HUES48 (cell line): ENCODE measurements at regions not wholly inside any gene's neighbourhood (a gene's known extent, or its start where the extent isn't known, plus 50 kb on each side); places are given as distances from the start of the nearest gene placed in this dataset.

ENCODE experiments used
- H3K27ac ChIP-seq: one replicate; pipeline ENCODE4 v1.7.0; 2013; ENCODE audit warnings: low read depth, low read length, inconsistent platforms
- H3K27me3 ChIP-seq: 2 replicates; pipeline ENCODE4 v1.6.1; 2013; ENCODE audit warnings: mild to moderate bottlenecking, low read length; ENCODE audit not compliant: control insufficient read depth, insufficient read depth
- H3K36me3 ChIP-seq: 2 replicates; pipeline ENCODE4 v1.6.1; 2013; ENCODE audit warnings: low read length; ENCODE audit not compliant: control insufficient read depth, insufficient read depth
- H3K4me1 ChIP-seq: 2 replicates; pipeline ENCODE4 v1.6.1; 2013; ENCODE audit warnings: mild to moderate bottlenecking, low read length; ENCODE audit not compliant: control insufficient read depth, insufficient read depth
- H3K4me3 ChIP-seq: 2 replicates; pipeline ENCODE4 v1.5.1; 2013; ENCODE audit warnings: mild to moderate bottlenecking, low read depth, low read length
- H3K9ac ChIP-seq: 2 replicates; pipeline ENCODE4 v1.6.1; 2013; ENCODE audit warnings: mild to moderate bottlenecking, low read depth, low read length, moderate library complexity
- H3K9me3 ChIP-seq: 2 replicates; pipeline ENCODE4 v1.6.1; 2013; ENCODE audit warnings: low read length; ENCODE audit not compliant: control insufficient read depth, insufficient read depth

GRCh38 chr21:36647279-36648093 lies 51.4 kb upstream of the SIM2 start:
- no peaks in the 10 kb centered on the region for H3K9me3 ChIP-seq

More at GRCh38 chr21:36647279-36648093, 51.4 kb upstream of the SIM2 start:
- peaks cover 12% of the 10 kb centered on the region for H3K4me1 ChIP-seq
- H3K9ac ChIP-seq: no peak overlapping the region
- H3K27me3 ChIP-seq: no peaks in the 10 kb centered on the region
- peak overlapping the region; percentile 84 for H3K27ac ChIP-seq
- H3K36me3 ChIP-seq: no peaks in the 10 kb centered on the region
- no peak overlapping the region for H3K4me3 ChIP-seq
